Ishikawa (cell line): ENCODE measurements at regions not wholly inside any gene's neighbourhood (a gene's known extent, or its start where the extent isn't known, plus 50 kb on each side); places are given as distances from the start of the nearest gene placed in this dataset.

Experiments
- CEBPB ChIP-seq: IDR thresholded peaks from 2 replicates; pipeline ENCODE4 v1.6.1; 2012
- CREB1 ChIP-seq: IDR thresholded peaks from 2 replicates; pipeline ENCODE4 v1.6.1; 2012; ENCODE audit warnings: low read depth
- EGR1 ChIP-seq: IDR thresholded peaks from 2 replicates; pipeline ENCODE4 v1.6.1; 2012
- EP300 ChIP-seq: IDR thresholded peaks from 2 replicates; pipeline ENCODE4 v1.6.1; 2012; ENCODE audit warnings: borderline replicate concordance
- FOXM1 ChIP-seq: IDR thresholded peaks from 2 replicates; pipeline ENCODE4 v1.6.1; 2012; ENCODE audit warnings: low read depth, borderline replicate concordance
- NFIC ChIP-seq: IDR thresholded peaks from 2 replicates; pipeline ENCODE4 v1.6.1; 2012
- RAD21 ChIP-seq: IDR thresholded peaks from 2 replicates; pipeline ENCODE4 v1.6.1; 2012; ENCODE audit warnings: low read depth
- TAF1 ChIP-seq: IDR thresholded peaks from 2 replicates; pipeline ENCODE4 v1.6.1; 2012; ENCODE audit warnings: low read depth, mild to moderate bottlenecking
- TCF12 ChIP-seq: IDR thresholded peaks from 2 replicates; pipeline ENCODE4 v1.6.1; 2012; ENCODE audit warnings: low read depth
- TEAD4 ChIP-seq: IDR thresholded peaks from 2 replicates; pipeline ENCODE4 v1.6.1; 2012
- YY1 ChIP-seq: IDR thresholded peaks from 2 replicates; pipeline ENCODE4 v1.6.1; 2012; ENCODE audit warnings: low read depth
- ZBTB7A ChIP-seq: IDR thresholded peaks from 2 replicates; pipeline ENCODE4 v1.6.1; 2012; ENCODE audit warnings: low read depth
- TF ChIP-seq, protein P1 (sequence below): IDR thresholded peaks from 2 replicates; pipeline ENCODE4 v1.6.1; 2012
- TF ChIP-seq, protein P2 (sequence below): IDR thresholded peaks from 2 replicates; pipeline ENCODE4 v1.6.1; 2012
- TF ChIP-seq, protein P3 (sequence below): IDR thresholded peaks from 2 replicates; pipeline ENCODE4 v1.6.1; 2012; ENCODE audit warnings: low read depth, mild to moderate bottlenecking

DNA sequence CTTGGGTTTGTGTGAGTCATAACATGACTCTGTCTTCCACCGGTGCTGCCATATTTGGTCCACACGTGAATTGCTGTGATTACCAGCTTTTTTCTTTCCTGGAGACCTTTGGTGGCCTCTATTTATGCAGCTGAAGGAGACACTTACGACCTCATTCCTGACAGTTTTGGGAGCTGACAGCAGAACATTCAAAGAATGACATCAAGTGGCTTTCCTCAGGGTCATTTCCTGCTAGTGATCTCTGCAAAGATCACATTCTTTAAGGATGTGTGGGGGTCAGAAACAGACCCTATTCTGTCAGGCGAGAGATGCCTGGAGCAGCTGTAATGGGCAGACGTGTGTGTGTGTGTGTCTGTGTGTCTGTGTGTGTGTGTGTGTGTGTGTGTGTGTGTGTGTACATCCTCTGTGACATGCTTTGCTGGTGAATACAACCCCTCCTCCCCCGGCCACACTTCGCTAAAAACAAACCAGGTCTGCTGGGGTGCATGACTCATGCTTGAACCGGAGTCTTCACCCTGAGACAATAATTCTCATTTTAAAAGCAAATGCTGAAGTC lies 115.6 kb downstream of the TMEM170B start:
- TF ChIP-seq, protein P1, sequence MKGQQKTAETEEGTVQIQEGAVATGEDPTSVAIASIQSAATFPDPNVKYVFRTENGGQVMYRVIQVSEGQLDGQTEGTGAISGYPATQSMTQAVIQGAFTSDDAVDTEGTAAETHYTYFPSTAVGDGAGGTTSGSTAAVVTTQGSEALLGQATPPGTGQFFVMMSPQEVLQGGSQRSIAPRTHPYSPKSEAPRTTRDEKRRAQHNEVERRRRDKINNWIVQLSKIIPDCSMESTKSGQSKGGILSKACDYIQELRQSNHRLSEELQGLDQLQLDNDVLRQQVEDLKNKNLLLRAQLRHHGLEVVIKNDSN, result no peak
- TF ChIP-seq ZBTB7A (no peak), TCF12 (peak; percentile 68), TEAD4 (0 out of 2 replicates have a peak, but pooled peaks have one; percentile 49), RAD21 (peak; percentile 2; the same call in 1 of the 2 replicates), NFIC (peak; percentile 21; the same call in 1 of the 2 replicates), EP300 (peak; percentile 73), FOXM1 (peak; percentile 36; the same call in 1 of the 2 replicates), YY1 (0 out of 2 replicates have a peak, but pooled peaks have one; percentile 24)
- TF ChIP-seq, protein P2, sequence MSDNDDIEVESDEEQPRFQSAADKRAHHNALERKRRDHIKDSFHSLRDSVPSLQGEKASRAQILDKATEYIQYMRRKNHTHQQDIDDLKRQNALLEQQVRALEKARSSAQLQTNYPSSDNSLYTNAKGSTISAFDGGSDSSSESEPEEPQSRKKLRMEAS, result no peak

DNA sequence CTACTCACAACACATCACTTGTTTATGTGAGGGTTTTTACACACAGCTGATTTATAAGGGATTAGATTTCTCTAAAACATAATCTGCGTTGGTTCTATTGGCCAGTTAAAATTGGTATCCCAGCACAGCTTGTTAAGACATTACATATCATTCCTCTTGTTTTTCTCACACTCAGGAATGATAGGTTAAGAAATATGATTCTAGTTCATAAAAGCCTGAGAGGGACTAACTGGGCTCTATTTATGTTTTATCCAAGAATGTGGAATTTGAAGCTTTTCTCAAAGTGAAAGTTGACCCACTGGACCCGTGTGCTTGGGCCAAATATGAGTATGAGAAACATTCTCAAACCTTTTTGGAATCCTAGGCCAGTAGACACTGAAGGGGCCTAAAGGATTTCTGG lies 117.3 kb downstream of the TMEM170B start:
- no peak for TF ChIP-seq NFIC
- TF ChIP-seq, protein P1, result no peak
- no peak for TF ChIP-seq EGR1
- TF ChIP-seq CREB1, result no peak
- no peak for TF ChIP-seq TEAD4
- no peak for TF ChIP-seq TCF12
- no peak for TF ChIP-seq ZBTB7A
- no peak for TF ChIP-seq TAF1
- no peak for TF ChIP-seq FOXM1
- TF ChIP-seq, protein P3, sequence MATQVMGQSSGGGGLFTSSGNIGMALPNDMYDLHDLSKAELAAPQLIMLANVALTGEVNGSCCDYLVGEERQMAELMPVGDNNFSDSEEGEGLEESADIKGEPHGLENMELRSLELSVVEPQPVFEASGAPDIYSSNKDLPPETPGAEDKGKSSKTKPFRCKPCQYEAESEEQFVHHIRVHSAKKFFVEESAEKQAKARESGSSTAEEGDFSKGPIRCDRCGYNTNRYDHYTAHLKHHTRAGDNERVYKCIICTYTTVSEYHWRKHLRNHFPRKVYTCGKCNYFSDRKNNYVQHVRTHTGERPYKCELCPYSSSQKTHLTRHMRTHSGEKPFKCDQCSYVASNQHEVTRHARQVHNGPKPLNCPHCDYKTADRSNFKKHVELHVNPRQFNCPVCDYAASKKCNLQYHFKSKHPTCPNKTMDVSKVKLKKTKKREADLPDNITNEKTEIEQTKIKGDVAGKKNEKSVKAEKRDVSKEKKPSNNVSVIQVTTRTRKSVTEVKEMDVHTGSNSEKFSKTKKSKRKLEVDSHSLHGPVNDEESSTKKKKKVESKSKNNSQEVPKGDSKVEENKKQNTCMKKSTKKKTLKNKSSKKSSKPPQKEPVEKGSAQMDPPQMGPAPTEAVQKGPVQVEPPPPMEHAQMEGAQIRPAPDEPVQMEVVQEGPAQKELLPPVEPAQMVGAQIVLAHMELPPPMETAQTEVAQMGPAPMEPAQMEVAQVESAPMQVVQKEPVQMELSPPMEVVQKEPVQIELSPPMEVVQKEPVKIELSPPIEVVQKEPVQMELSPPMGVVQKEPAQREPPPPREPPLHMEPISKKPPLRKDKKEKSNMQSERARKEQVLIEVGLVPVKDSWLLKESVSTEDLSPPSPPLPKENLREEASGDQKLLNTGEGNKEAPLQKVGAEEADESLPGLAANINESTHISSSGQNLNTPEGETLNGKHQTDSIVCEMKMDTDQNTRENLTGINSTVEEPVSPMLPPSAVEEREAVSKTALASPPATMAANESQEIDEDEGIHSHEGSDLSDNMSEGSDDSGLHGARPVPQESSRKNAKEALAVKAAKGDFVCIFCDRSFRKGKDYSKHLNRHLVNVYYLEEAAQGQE, result no peak
- TF ChIP-seq, protein P2, result no peak
- no peak for TF ChIP-seq CEBPB
- TF ChIP-seq RAD21, result no peak
- TF ChIP-seq EP300, result no peak
- no peak for TF ChIP-seq YY1

DNA sequence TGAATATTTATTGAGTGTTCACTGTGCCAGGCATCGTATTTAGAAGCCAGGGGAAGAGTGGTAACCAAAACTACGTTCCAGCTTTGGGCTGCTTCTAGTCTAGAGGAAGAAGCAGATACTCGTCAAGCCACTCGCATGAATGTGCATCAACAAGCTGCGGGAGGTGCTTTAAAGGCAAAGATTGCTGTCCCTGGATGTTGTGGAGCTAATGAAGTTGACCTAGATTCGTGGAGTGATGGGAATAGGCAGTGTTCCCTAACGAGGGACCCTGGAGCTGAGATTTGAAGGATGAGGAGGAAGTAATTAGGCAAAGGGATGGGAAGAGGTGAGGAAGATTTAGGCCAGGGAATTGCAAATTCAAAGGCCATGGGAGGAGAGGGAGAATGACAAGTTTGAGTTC lies 118.9 kb downstream of the TMEM170B start:
- no peak for TF ChIP-seq EGR1
- no peak for TF ChIP-seq EP300
- TF ChIP-seq TEAD4, result no peak
- no peak for TF ChIP-seq CEBPB
- TF ChIP-seq TCF12, result no peak
- TF ChIP-seq FOXM1, result no peak
- TF ChIP-seq, protein P3, result no peak
- TF ChIP-seq CREB1, result no peak
- TF ChIP-seq, protein P1, result no peak
- TF ChIP-seq TAF1, result no peak
- no peak for TF ChIP-seq ZBTB7A
- no peak for TF ChIP-seq RAD21
- TF ChIP-seq NFIC, result no peak
- TF ChIP-seq YY1, result no peak
- TF ChIP-seq, protein P2, result no peak

DNA sequence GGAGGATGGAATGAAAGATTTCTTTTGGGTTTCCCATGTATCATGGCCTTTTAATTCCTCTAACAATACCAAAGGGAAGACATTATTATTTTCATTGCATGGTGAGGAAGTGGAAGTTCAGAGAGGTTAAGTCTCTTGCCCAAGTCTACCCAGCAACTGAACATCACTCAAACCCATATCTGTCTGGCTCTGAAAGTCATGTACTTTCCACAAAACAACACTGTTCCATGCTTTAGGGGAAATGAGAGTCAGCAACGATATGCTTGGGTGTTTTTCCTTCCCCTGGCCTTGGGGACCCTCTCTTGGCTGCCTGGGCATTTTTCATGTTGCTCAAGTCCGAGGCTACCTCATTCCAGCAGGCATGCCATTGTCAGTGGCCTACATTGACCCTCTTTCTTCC lies 118.8 kb downstream of the ADTRP start:
- no peak for TF ChIP-seq EGR1
- TF ChIP-seq ZBTB7A, result no peak
- TF ChIP-seq, protein P2, result no peak
- no peak for TF ChIP-seq FOXM1
- no peak for TF ChIP-seq TEAD4
- no peak for TF ChIP-seq TCF12
- TF ChIP-seq, protein P3, result no peak
- TF ChIP-seq, protein P1, result no peak
- TF ChIP-seq YY1, result no peak
- no peak for TF ChIP-seq TAF1
